T-helper 17 cell (primary cell): ENCODE measurements at regions not wholly inside any gene's neighbourhood (a gene's known extent, or its start where the extent isn't known, plus 50 kb on each side); places are given as distances from the start of the nearest gene placed in this dataset.
"Not testable (repeated sequence)": the region's sequence is repeated elsewhere in the genome, so short reads cannot be mapped to it uniquely, and the experiment has no call there.

ENCODE experiments used
- ATAC-seq: fragments of 150-1000 bp; cut with Tn5 transposase; 2 replicates; pipeline ENCODE4 v1.10.0; 2021; ENCODE audit warnings: mild to moderate bottlenecking, moderate library complexity
- DNase-seq, 3 donors: peaks; one replicate each; pipeline versions ENCODE4 v3.0.0 to v3.0.0-alpha.2; 2020 to 2021
- H3K9me3 ChIP-seq: one replicate; pipeline ENCODE4 v1.7.0; 2013; ENCODE audit warnings: low read length, mild to moderate bottlenecking; ENCODE audit not compliant: control insufficient read depth, poor library complexity, severe bottlenecking
- H3K27ac Mint-ChIP-seq: one replicate; pipeline ENCODE4 v1.8.0; 2022; ENCODE audit warnings: mild to moderate bottlenecking, moderate library complexity, mixed read lengths
- H3K27me3 Mint-ChIP-seq: one replicate; pipeline ENCODE4 v1.8.0; 2022; ENCODE audit warnings: mixed read lengths
- H3K36me3 Mint-ChIP-seq: one replicate; pipeline ENCODE4 v1.8.0; 2022; ENCODE audit warnings: low read depth, mixed read lengths
- H3K4me1 Mint-ChIP-seq: one replicate; pipeline ENCODE4 v1.8.0; 2022; ENCODE audit warnings: mild to moderate bottlenecking, mixed read lengths
- H3K4me3 Mint-ChIP-seq: one replicate; pipeline ENCODE4 v1.8.0; 2022; ENCODE audit warnings: mild to moderate bottlenecking, moderate library complexity, mixed read lengths

- H3K4me1 Mint-ChIP-seq = peaks cover 3% of the 10 kb centered on the region
- H3K36me3 Mint-ChIP-seq = no peaks in the 10 kb centered on the region
- no peak for ATAC-seq
- peaks cover 5% of the 10 kb centered on the region for H3K27me3 Mint-ChIP-seq
- DNase-seq = no peak
- H3K27ac Mint-ChIP-seq = no peak overlapping the region
- no peaks in the 10 kb centered on the region for H3K9me3 ChIP-seq
- H3K4me3 Mint-ChIP-seq = no peak overlapping the region
Measured at GRCh38 chr13:108104736-108105135, 110.6 kb downstream of the LIG4 start.

GRCh38 chr13:108102771-108103170, 112.6 kb downstream of the LIG4 start:
- no peak overlapping the region for H3K4me3 Mint-ChIP-seq
- H3K9me3 ChIP-seq = no peaks in the 10 kb centered on the region
- peaks cover 5% of the 10 kb centered on the region for H3K27me3 Mint-ChIP-seq
- peaks cover 5% of the 10 kb centered on the region for H3K4me1 Mint-ChIP-seq
- DNase-seq = no peak
- no peaks in the 10 kb centered on the region for H3K36me3 Mint-ChIP-seq
- no peak for ATAC-seq
- H3K27ac Mint-ChIP-seq = no peak overlapping the region

- Mint-ChIP-seq H3K27me3 (no peaks in the 10 kb centered on the region), H3K27ac (no peak overlapping the region)
Measured at GRCh38 chr13:108096301-108096915, 118.9 kb downstream of the LIG4 start.

GRCh38 chr13:108095036-108095435, 120.3 kb downstream of the LIG4 start:
- peaks cover 2% of the 10 kb centered on the region for H3K4me1 Mint-ChIP-seq
- no peaks in the 10 kb centered on the region for H3K9me3 ChIP-seq
- DNase-seq (no peak), ATAC-seq (no peak)
- no peaks in the 10 kb centered on the region for H3K27me3 Mint-ChIP-seq
- no peak overlapping the region for H3K4me3 Mint-ChIP-seq
- H3K36me3 Mint-ChIP-seq = no peaks in the 10 kb centered on the region
- no peak overlapping the region for H3K27ac Mint-ChIP-seq

More at GRCh38 chr13:108096301-108096915, 118.9 kb downstream of the LIG4 start:
- no peaks in the 10 kb centered on the region for H3K9me3 ChIP-seq
- Mint-ChIP-seq H3K4me3 (no peak overlapping the region), H3K36me3 (no peaks in the 10 kb centered on the region), H3K4me1 (peaks cover 2% of the 10 kb centered on the region)
- DNase-seq (no peak), ATAC-seq (no peak)

GRCh38 chr13:108093616-108094015, 121.7 kb downstream of the LIG4 start:
- H3K4me1 Mint-ChIP-seq = peaks cover under 1% of the 10 kb centered on the region
- no peak for ATAC-seq
- H3K9me3 ChIP-seq = no peaks in the 10 kb centered on the region
- DNase-seq = no peak
- peaks cover 5% of the 10 kb centered on the region for H3K27me3 Mint-ChIP-seq
- no peak overlapping the region for H3K27ac Mint-ChIP-seq
- no peak overlapping the region for H3K4me3 Mint-ChIP-seq
- no peaks in the 10 kb centered on the region for H3K36me3 Mint-ChIP-seq

- no peak for DNase-seq
- ATAC-seq = no peak
- H3K36me3 Mint-ChIP-seq = no peaks in the 10 kb centered on the region
- H3K4me3 Mint-ChIP-seq = no peak overlapping the region
- H3K27ac Mint-ChIP-seq = no peak overlapping the region
- peaks cover 5% of the 10 kb centered on the region for H3K27me3 Mint-ChIP-seq
- H3K9me3 ChIP-seq = no peaks in the 10 kb centered on the region
- no peaks in the 10 kb centered on the region for H3K4me1 Mint-ChIP-seq
Measured at GRCh38 chr13:108087810-108088209, 127.5 kb downstream of the LIG4 start.

GRCh38 chr13:108086678-108087077, 128.7 kb downstream of the LIG4 start:
- Mint-ChIP-seq H3K4me1 (no peaks in the 10 kb centered on the region), H3K4me3 (no peak overlapping the region), H3K27me3 (peaks cover 5% of the 10 kb centered on the region), H3K27ac (no peak overlapping the region), H3K36me3 (no peaks in the 10 kb centered on the region)
- ATAC-seq (no peak), DNase-seq (no peak)
- H3K9me3 ChIP-seq = no peaks in the 10 kb centered on the region

- no peaks in the 10 kb centered on the region for H3K36me3 Mint-ChIP-seq
- ATAC-seq = no peak
Measured at GRCh38 chr13:108084840-108085239, 130.5 kb downstream of the LIG4 start.

GRCh38 chr13:108083056-108083455, 132.3 kb downstream of the LIG4 start:
- no peak for ATAC-seq
- H3K36me3 Mint-ChIP-seq = no peaks in the 10 kb centered on the region
- no peaks in the 10 kb centered on the region for H3K27me3 Mint-ChIP-seq

More at GRCh38 chr13:108084840-108085239, 130.5 kb downstream of the LIG4 start:
- no peak for DNase-seq
- Mint-ChIP-seq H3K27me3 (peaks cover 5% of the 10 kb centered on the region), H3K27ac (no peak overlapping the region), H3K4me3 (no peak overlapping the region), H3K4me1 (no peaks in the 10 kb centered on the region)
- H3K9me3 ChIP-seq = no peaks in the 10 kb centered on the region

GRCh38 chr13:108082481-108082880, 132.9 kb downstream of the LIG4 start:
- Mint-ChIP-seq H3K27ac (no peak overlapping the region), H3K27me3 (no peaks in the 10 kb centered on the region), H3K36me3 (no peaks in the 10 kb centered on the region), H3K4me1 (no peaks in the 10 kb centered on the region), H3K4me3 (no peak overlapping the region)
- H3K9me3 ChIP-seq = no peaks in the 10 kb centered on the region
- ATAC-seq (no peak), DNase-seq (no peak)

More at GRCh38 chr13:108083056-108083455, 132.3 kb downstream of the LIG4 start:
- H3K4me1 Mint-ChIP-seq = no peaks in the 10 kb centered on the region
- no peak overlapping the region for H3K4me3 Mint-ChIP-seq
- no peaks in the 10 kb centered on the region for H3K9me3 ChIP-seq
- no peak for DNase-seq
- no peak overlapping the region for H3K27ac Mint-ChIP-seq

GRCh38 chr13:108077284-108077683, 138.1 kb downstream of the LIG4 start:
- Mint-ChIP-seq H3K36me3 (no peaks in the 10 kb centered on the region), H3K27ac (no peak overlapping the region), H3K27me3 (no peaks in the 10 kb centered on the region), H3K4me3 (no peak overlapping the region), H3K4me1 (no peaks in the 10 kb centered on the region)
- no peak for ATAC-seq
- no peak for DNase-seq
- no peaks in the 10 kb centered on the region for H3K9me3 ChIP-seq

GRCh38 chr13:108074429-108074828, 140.9 kb downstream of the LIG4 start:
- not testable (repeated sequence) for H3K9me3 ChIP-seq, H3K4me3 Mint-ChIP-seq, H3K36me3 Mint-ChIP-seq, H3K27ac Mint-ChIP-seq, H3K27me3 Mint-ChIP-seq, DNase-seq, H3K4me1 Mint-ChIP-seq, ATAC-seq

GRCh38 chr13:108070925-108071324, 144.4 kb downstream of the LIG4 start:
- Mint-ChIP-seq H3K4me3 (no peak overlapping the region), H3K27ac (no peak overlapping the region)
- no peak for ATAC-seq

GRCh38 chr13:108070491-108070890, 144.8 kb downstream of the LIG4 start:
- Mint-ChIP-seq H3K4me3 (no peak overlapping the region), H3K36me3 (no peaks in the 10 kb centered on the region), H3K4me1 (no peaks in the 10 kb centered on the region), H3K27ac (no peak overlapping the region), H3K27me3 (no peaks in the 10 kb centered on the region)
- ATAC-seq (no peak), DNase-seq (no peak)
- no peaks in the 10 kb centered on the region for H3K9me3 ChIP-seq

More at GRCh38 chr13:108070925-108071324, 144.4 kb downstream of the LIG4 start:
- Mint-ChIP-seq H3K27me3 (no peaks in the 10 kb centered on the region), H3K36me3 (no peaks in the 10 kb centered on the region), H3K4me1 (no peaks in the 10 kb centered on the region)
- DNase-seq = no peak
- no peaks in the 10 kb centered on the region for H3K9me3 ChIP-seq
